NB4 (cell line): ENCODE measurements at regions not wholly inside any gene's neighbourhood (a gene's known extent, or its start where the extent isn't known, plus 50 kb on each side); places are given as distances from the start of the nearest gene placed in this dataset.

ENCODE experiments used
- DNase-seq: peaks from one replicate; pipeline ENCODE4 v3.0.0; 2010; ENCODE audit warnings: low read depth
- H3K4me3 ChIP-seq: one replicate; pipeline ENCODE4 v1.5.1; 2011; ENCODE audit warnings: mild to moderate bottlenecking, low read depth, low read length, moderate library complexity
- CTCF ChIP-seq: IDR thresholded peaks from one replicate; pipeline ENCODE4 v1.5.1; 2012; ENCODE audit warnings: low read depth, low read length
- MYC ChIP-seq: IDR thresholded peaks from 2 replicates; pipeline ENCODE4 v1.6.1; 2011; ENCODE audit warnings: low read depth, low read length
- POLR2A ChIP-seq: IDR thresholded peaks from 2 replicates; pipeline ENCODE4 v1.6.1; 2011; ENCODE audit warnings: mild to moderate bottlenecking; ENCODE audit not compliant: insufficient read length; ENCODE audit errors: extremely low read depth
- TF ChIP-seq, protein P1 (sequence below): IDR thresholded peaks from 2 replicates; pipeline ENCODE4 v1.6.1; 2011; ENCODE audit warnings: low read depth, low read length

GRCh38 chr18:55706898-55707297 lies 118.9 kb upstream of the TCF4 start:
- DNase-seq, result no peak
- TF ChIP-seq POLR2A (no peak), MYC (no peak), CTCF (no peak)
- TF ChIP-seq, protein P1, sequence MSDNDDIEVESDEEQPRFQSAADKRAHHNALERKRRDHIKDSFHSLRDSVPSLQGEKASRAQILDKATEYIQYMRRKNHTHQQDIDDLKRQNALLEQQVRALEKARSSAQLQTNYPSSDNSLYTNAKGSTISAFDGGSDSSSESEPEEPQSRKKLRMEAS, result no peak
- H3K4me3 ChIP-seq, result no peak overlapping the region

GRCh38 chr18:55699233-55699765 lies 111.3 kb upstream of the TCF4 start:
- no peak for DNase-seq
- no peak for TF ChIP-seq POLR2A
- no peak for TF ChIP-seq CTCF
- TF ChIP-seq, protein P1, result no peak
- no peak for TF ChIP-seq MYC
- no peak overlapping the region for H3K4me3 ChIP-seq

GRCh38 chr18:55696811-55697210 lies 108.8 kb upstream of the TCF4 start:
- no peak for DNase-seq
- H3K4me3 ChIP-seq, result no peak overlapping the region
- TF ChIP-seq, protein P1, result no peak
- TF ChIP-seq CTCF (no peak), MYC (no peak), POLR2A (no peak)

DNA sequence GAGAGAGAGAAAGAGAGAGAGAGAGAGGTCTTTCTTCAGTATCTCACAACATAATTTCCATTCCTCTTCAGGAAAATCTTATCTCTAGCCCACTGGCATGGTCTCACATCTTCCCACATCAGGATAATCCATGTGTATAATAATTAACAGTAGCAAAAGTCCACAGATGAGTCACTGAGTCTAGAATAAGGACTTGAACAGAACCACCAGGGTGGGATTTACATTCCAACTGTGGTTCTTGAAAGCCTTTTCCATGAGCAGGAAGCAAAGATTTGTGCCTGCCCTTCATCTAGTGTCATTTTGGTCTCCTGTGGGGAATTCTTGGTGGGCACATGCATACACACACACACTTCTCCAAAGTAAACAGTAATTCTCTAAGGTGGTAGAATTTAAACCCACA lies 107.1 kb upstream of the TCF4 start:
- TF ChIP-seq CTCF (no peak), MYC (no peak), POLR2A (no peak)
- TF ChIP-seq, protein P1, result no peak
- H3K4me3 ChIP-seq, result no peak overlapping the region
- DNase-seq, result no peak

- H3K4me3 ChIP-seq, result no peak overlapping the region
- peak; percentile 8 for DNase-seq
- TF ChIP-seq CTCF, result no peak
- TF ChIP-seq POLR2A, result no peak
- no peak for TF ChIP-seq MYC
- TF ChIP-seq, protein P1, result no peak
Measured at GRCh38 chr18:55694291-55694690, 106.3 kb upstream of the TCF4 start.

- DNase-seq, result no peak
- no peak overlapping the region for H3K4me3 ChIP-seq
- no peak for TF ChIP-seq CTCF
- TF ChIP-seq, protein P1, result no peak
- no peak for TF ChIP-seq MYC
- TF ChIP-seq POLR2A, result no peak
Measured at GRCh38 chr18:55688030-55688429, 100.0 kb upstream of the TCF4 start.
